ENCODE measurements at regions not wholly inside any gene's neighbourhood (a gene's known extent, or its start where the extent isn't known, plus 50 kb on each side); places are given as distances from the start of the nearest gene placed in this dataset.

DNA sequence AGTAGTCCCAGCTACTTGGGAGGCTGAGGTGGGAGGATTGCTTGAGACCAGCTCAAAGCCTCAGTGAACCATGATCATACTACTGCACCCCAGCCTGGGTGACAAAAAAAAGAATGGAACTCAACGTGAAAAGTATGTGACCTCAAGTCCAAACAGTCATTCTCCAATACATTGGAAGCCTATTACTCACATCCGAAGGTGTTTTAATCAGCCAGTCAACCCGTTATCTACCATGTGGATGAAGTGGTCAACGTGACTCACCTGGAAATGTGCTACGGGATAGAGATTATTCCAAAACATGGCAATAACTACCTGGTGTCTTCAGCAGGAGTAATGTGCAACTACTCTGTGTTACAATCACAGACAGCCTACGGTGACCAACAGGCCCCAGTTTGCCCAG is 85.8 kb upstream of the TOP1 start:
- TF ChIP-seq, protein P1, sequence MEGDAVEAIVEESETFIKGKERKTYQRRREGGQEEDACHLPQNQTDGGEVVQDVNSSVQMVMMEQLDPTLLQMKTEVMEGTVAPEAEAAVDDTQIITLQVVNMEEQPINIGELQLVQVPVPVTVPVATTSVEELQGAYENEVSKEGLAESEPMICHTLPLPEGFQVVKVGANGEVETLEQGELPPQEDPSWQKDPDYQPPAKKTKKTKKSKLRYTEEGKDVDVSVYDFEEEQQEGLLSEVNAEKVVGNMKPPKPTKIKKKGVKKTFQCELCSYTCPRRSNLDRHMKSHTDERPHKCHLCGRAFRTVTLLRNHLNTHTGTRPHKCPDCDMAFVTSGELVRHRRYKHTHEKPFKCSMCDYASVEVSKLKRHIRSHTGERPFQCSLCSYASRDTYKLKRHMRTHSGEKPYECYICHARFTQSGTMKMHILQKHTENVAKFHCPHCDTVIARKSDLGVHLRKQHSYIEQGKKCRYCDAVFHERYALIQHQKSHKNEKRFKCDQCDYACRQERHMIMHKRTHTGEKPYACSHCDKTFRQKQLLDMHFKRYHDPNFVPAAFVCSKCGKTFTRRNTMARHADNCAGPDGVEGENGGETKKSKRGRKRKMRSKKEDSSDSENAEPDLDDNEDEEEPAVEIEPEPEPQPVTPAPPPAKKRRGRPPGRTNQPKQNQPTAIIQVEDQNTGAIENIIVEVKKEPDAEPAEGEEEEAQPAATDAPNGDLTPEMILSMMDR (IDR thresholded peaks at IDR 0.05) = no peak
- TF ChIP-seq POLR2A (IDR thresholded peaks at IDR 0.05) = no peak
- WGBS, 2 donors = 93 to 98% methylated on average over 6 of the region's 6 CpGs
- Histone ChIP-seq H3K4me3 (no peak overlapping the region), H3K27ac (no peak overlapping the region), H3K27me3 (no peaks in the 10 kb centered on the region), H3K4me1 (no peaks in the 10 kb centered on the region), H3K9me3 (no peaks in the 10 kb centered on the region), H3K36me3 (ENCODE audit: low read depth, missing control alignments) (no peaks in the 10 kb centered on the region)
- intact Hi-C loops (cut with DNase I; ENCODE audit: low total_unique reads) = no loop called here
- DNase-seq = no peak

DNA sequence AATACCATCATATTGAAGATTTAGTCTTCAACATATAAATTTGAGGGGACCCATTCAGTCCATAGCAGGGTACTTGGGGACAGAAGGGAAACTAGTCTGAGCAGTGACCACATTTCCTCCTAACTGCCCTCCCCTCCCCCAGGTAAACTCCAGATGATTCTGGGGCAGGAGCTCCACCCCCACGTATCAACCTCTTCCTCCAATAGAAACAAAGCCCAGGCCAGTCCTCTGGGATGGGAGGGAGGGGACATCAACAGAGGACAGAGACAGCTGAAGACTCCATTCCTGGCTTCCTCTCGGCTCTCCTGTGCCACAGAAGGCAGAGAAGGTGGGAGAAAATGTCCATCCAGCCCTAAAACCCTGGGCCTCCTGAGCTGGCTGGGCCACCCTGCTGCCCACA is 85.0 kb upstream of the TOP1 start:
- TF ChIP-seq, protein P1 (IDR thresholded peaks at IDR 0.05) = no peak
- no peak for TF ChIP-seq POLR2A (IDR thresholded peaks at IDR 0.05)
- no peaks in the 10 kb centered on the region for H3K9me3 ChIP-seq
- intact Hi-C loops (cut with DNase I; ENCODE audit: low total_unique reads) = no loop called here
- 82 to 85% methylated on average over 2 of the region's 2 CpGs for WGBS, 2 donors
- H3K36me3 ChIP-seq (ENCODE audit: low read depth, missing control alignments) = no peaks in the 10 kb centered on the region
- DNase-seq = no peak
- H3K4me3 ChIP-seq = no peak overlapping the region
- H3K27ac ChIP-seq = no peak overlapping the region
- H3K27me3 ChIP-seq = no peaks in the 10 kb centered on the region
- H3K4me1 ChIP-seq = no peaks in the 10 kb centered on the region

DNA sequence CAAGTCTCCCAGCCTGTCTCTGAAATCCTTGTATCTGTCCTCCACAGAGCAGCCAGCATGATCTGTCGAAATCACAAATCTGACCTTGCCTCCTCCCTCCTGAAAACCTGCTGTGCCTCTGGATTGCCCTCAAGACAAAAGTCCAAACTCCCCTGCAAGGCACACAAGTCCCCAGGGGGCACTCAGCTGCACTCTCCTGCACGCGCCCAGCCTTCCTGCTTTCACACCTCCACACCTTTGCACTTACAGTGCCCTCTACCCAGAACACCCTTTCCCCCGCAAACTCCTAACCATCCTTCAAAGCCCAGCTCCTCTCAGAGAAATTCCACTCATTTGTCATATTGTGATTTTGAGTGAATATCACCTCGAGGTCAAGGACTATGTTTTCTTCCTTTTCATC is 83.4 kb upstream of the TOP1 start:
- no peak for DNase-seq
- no peaks in the 10 kb centered on the region for H3K4me1 ChIP-seq
- no peak overlapping the region for H3K4me3 ChIP-seq
- H3K9me3 ChIP-seq = no peaks in the 10 kb centered on the region
- WGBS, 2 donors = 80 to 87% methylated on average over 5 of the region's 5 CpGs
- TF ChIP-seq POLR2A (IDR thresholded peaks at IDR 0.05) = no peak
- TF ChIP-seq, protein P1 (IDR thresholded peaks at IDR 0.05) = no peak
- no peaks in the 10 kb centered on the region for H3K27me3 ChIP-seq
- no peaks in the 10 kb centered on the region for H3K36me3 ChIP-seq (ENCODE audit: low read depth, missing control alignments)
- no peak overlapping the region for H3K27ac ChIP-seq
- intact Hi-C loops (cut with DNase I; ENCODE audit: low total_unique reads) = no loop called here

DNA sequence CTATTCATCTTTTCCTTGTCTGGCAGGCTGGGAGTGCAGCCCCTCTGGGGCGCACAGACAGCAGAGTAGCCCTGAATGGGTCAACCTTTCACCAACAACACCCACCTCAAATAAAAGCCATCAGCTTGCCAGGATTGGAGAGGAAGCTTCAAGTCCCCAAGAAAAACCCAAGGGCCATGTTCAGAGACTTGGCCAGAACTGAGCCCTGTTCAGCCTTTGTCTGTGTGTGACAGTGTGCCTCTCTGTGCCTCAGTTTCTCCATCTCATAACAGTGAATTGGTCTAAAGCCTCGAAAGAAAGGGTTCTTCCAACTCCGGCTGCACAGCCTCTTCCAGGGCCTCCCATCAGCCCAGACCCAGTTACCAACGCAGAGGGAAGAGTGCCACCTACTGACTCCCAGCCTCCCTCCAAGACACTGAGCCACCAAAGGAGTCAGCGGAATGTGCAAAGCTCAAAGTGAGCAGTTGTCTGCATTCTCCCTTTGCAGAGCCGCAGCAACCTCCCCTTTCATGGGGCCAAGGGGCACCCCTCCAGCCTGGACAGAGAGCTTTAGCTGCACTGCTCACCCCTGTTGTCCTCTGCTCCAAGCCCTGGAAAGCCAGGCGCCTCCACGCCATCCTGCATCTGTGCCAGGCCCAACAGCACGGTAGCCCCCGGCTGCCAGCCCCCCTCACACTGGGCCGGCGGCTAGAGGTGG is 82.7 kb upstream of the TOP1 start:
- WGBS, 2 donors = 69 to 75% methylated on average over 12 of the region's 12 CpGs
- H3K4me3 ChIP-seq = no peak overlapping the region
- peak; percentile 77 for DNase-seq
- TF ChIP-seq POLR2A (IDR thresholded peaks at IDR 0.05) = no peak
- TF ChIP-seq, protein P1 (IDR thresholded peaks at IDR 0.05) = peak in 2 of 3 experiments; percentile 33 to 38
- intact Hi-C loops (cut with DNase I; ENCODE audit: low total_unique reads) = no loop called here
- H3K9me3 ChIP-seq = no peaks in the 10 kb centered on the region
- no peaks in the 10 kb centered on the region for H3K4me1 ChIP-seq
- H3K36me3 ChIP-seq (ENCODE audit: low read depth, missing control alignments) = no peaks in the 10 kb centered on the region
- no peaks in the 10 kb centered on the region for H3K27me3 ChIP-seq
- H3K27ac ChIP-seq = no peak overlapping the region

DNA sequence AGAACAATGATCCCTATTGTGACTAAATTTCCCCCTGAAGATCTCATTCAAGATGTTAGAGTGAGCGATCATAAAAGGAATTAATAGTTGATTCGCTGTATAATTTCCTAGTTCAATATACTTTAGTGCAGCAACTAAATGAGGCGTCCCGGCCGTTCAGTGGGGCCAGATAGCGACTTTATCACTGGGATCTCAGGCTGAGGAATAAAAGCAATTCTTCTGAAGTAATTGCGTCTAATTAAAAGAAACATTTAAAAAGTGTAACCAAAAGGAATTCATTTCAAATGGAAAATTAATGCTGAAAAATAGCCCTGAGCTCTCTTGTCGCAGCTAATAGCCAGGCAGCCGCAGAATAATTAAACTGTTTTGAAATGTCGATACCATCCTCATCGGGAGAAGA is 82.2 kb upstream of the TOP1 start:
- no peaks in the 10 kb centered on the region for H3K9me3 ChIP-seq
- H3K27ac ChIP-seq = no peak overlapping the region
- no peak overlapping the region for H3K4me3 ChIP-seq
- WGBS, 2 donors = 92 to 93% methylated on average over 11 of the region's 11 CpGs
- H3K4me1 ChIP-seq = no peaks in the 10 kb centered on the region
- intact Hi-C loops (cut with DNase I; ENCODE audit: low total_unique reads) = no loop called here
- H3K27me3 ChIP-seq = no peaks in the 10 kb centered on the region
- TF ChIP-seq, protein P1 (IDR thresholded peaks at IDR 0.05) = no peak
- TF ChIP-seq POLR2A (IDR thresholded peaks at IDR 0.05) = no peak
- no peaks in the 10 kb centered on the region for H3K36me3 ChIP-seq (ENCODE audit: low read depth, missing control alignments)
- DNase-seq = no peak

Data from testis (tissue), 2 donors.